Activated T-cell treated with anti-CD3 and anti-CD28 coated beads, Interleukin-2, amount 50 U/mL, for 24 hours (primary cell): ENCODE measurements at regions not wholly inside any gene's neighbourhood (a gene's known extent, or its start where the extent isn't known, plus 50 kb on each side); places are given as distances from the start of the nearest gene placed in this dataset.
"Not testable (repeated sequence)": the region's sequence is repeated elsewhere in the genome, so short reads cannot be mapped to it uniquely, and the experiment has no call there.

ENCODE experiments used
- DNase-seq: peaks from one replicate; pipeline ENCODE4 v3.0.0-alpha.2; 2020
- H3K27ac Mint-ChIP-seq: 2 replicates; pipeline ENCODE4 v1.8.0; 2020; ENCODE audit warnings: mild to moderate bottlenecking, mixed read lengths
- H3K27me3 Mint-ChIP-seq: 2 replicates; pipeline ENCODE4 v1.8.0; 2020; ENCODE audit warnings: mixed read lengths
- H3K36me3 Mint-ChIP-seq: 2 replicates; pipeline ENCODE4 v1.8.0; 2020; ENCODE audit warnings: low read depth, mixed read lengths
- H3K4me1 Mint-ChIP-seq: 2 replicates; pipeline ENCODE4 v1.8.0; 2020; ENCODE audit warnings: low read depth, mixed read lengths
- H3K4me3 Mint-ChIP-seq: 2 replicates; pipeline ENCODE4 v1.8.0; 2020; ENCODE audit warnings: mild to moderate bottlenecking, moderate library complexity, mixed read lengths
- H3K9me3 Mint-ChIP-seq: 2 replicates; pipeline ENCODE4 v1.8.0; 2020; ENCODE audit warnings: mixed read lengths

GRCh38 chr20:56748476-56749377, 119.6 kb downstream of the TFAP2C start:
- DNase-seq = no peak
- Mint-ChIP-seq H3K27me3 (peaks cover 33% of the 10 kb centered on the region), H3K4me3 (no peak overlapping the region), H3K9me3 (no peaks in the 10 kb centered on the region), H3K4me1 (no peaks in the 10 kb centered on the region), H3K36me3 (no peaks in the 10 kb centered on the region), H3K27ac (no peak overlapping the region)

- no peaks in the 10 kb centered on the region for H3K36me3 Mint-ChIP-seq
- H3K4me3 Mint-ChIP-seq = no peak overlapping the region
- no peak for DNase-seq
- no peak overlapping the region for H3K27ac Mint-ChIP-seq
- H3K27me3 Mint-ChIP-seq = peaks cover 33% of the 10 kb centered on the region
- H3K4me1 Mint-ChIP-seq = no peaks in the 10 kb centered on the region
- no peaks in the 10 kb centered on the region for H3K9me3 Mint-ChIP-seq
Measured at GRCh38 chr20:56750430-56750829, 121.3 kb downstream of the TFAP2C start.

DNA sequence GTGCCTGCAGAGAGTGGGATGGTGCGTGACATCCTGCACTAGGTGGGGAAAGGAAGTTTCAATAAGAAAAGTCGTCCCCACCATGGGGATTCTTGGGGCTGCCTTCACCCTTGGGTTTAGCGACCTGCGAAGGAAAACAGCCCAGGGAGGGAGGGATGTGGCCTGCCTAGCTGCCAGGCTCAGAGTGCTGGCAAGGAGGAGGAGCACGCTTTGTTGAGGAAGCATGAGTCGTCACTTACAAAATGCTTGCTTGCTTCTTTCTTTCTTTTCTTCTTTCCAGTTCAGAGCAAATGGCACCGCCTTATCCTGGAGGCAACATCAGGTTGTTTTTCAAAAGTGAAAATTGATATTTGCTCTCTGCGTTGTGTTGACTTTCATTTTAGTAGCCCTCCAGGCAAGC, 123.2 kb downstream of the TFAP2C start:
- no peaks in the 10 kb centered on the region for H3K4me1 Mint-ChIP-seq
- H3K4me3 Mint-ChIP-seq = no peak overlapping the region
- H3K36me3 Mint-ChIP-seq = no peaks in the 10 kb centered on the region
- no peak overlapping the region for H3K27ac Mint-ChIP-seq
- no peaks in the 10 kb centered on the region for H3K9me3 Mint-ChIP-seq
- peaks cover 33% of the 10 kb centered on the region for H3K27me3 Mint-ChIP-seq
- DNase-seq = no peak

DNA sequence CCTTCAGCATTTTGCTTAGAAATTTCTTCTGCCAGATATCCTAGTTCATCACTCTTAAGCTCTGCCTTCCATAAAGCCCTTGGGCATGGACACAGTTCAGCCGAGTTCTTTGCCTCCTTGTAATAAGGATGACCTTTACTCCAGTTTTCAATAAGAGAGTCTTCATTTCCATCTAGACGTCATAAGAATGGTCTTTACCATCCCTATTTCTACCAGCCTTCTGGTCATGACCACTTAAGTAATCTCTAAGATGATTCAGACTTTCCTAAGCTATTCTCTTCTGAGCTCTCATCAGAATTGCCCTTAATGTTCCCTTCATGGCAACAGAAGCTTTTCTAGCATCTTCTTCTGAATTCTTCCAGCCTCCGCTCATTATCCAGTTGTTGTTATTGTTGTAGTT, 126.1 kb downstream of the TFAP2C start:
- H3K27ac Mint-ChIP-seq = no peak overlapping the region
- no peak overlapping the region for H3K4me3 Mint-ChIP-seq
- H3K4me1 Mint-ChIP-seq = no peaks in the 10 kb centered on the region
- DNase-seq = no peak
- H3K27me3 Mint-ChIP-seq = peaks cover 13% of the 10 kb centered on the region
- H3K9me3 Mint-ChIP-seq = no peaks in the 10 kb centered on the region
- H3K36me3 Mint-ChIP-seq = no peaks in the 10 kb centered on the region

GRCh38 chr20:56756658-56757057, 127.6 kb downstream of the TFAP2C start:
- not testable (repeated sequence) for H3K27ac Mint-ChIP-seq, H3K4me3 Mint-ChIP-seq, H3K27me3 Mint-ChIP-seq, H3K36me3 Mint-ChIP-seq, H3K9me3 Mint-ChIP-seq, H3K4me1 Mint-ChIP-seq, DNase-seq

GRCh38 chr20:56758706-56759105, 129.6 kb downstream of the TFAP2C start:
- Mint-ChIP-seq H3K27ac (no peak overlapping the region), H3K9me3 (no peaks in the 10 kb centered on the region), H3K27me3 (no peaks in the 10 kb centered on the region), H3K4me3 (no peak overlapping the region), H3K36me3 (no peaks in the 10 kb centered on the region), H3K4me1 (no peaks in the 10 kb centered on the region)
- DNase-seq = no peak

DNA sequence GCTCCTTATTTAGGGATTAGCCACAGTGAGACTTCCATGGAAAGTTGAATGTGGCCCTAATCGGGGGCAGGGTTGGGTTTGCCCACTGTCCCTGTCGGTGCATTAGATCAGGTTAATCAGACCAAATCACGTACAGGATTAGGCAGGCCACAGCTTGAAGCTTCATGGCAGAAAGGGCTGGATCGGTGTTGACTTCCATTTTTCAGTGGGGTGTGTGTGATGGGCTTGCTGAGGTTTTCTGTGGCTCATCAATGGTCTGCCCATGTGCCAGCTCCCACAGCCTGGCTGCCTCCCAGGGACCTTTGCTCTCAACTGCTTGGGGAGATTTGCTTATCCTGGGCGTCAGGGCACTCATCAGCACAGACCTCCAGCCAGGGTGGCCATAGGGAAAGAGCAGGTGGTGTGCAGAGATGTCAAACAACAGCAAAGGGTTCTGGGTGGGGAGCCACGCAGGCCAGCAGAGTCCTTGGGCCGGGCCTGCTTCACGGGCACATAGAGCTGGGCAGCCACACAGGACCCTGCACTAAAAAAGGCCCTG, 130.7 kb downstream of the TFAP2C start:
- Mint-ChIP-seq H3K27ac (no peak overlapping the region), H3K9me3 (no peaks in the 10 kb centered on the region), H3K36me3 (no peaks in the 10 kb centered on the region), H3K27me3 (no peaks in the 10 kb centered on the region), H3K4me3 (no peak overlapping the region), H3K4me1 (no peaks in the 10 kb centered on the region)
- no peak for DNase-seq

DNA sequence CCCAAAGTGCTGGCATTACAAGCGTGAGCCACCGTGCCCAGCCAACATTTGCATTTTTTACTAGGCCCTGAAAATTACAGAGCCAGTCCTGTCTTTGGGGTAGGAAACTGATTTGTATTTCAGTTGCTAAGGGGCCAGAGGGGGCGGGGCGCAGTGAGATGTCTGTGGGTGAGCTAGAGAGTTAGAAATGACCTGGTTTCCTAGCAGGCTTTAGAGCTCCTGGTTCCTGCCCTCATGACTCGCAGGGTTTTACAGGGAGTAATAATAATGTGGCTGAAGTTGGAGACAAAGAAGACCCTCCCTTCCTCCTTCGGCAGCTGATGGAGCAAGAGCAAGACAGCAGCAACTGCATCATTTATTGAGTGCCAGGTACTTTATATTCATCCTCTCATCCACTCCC, 131.5 kb downstream of the TFAP2C start:
- Mint-ChIP-seq H3K4me3 (no peak overlapping the region), H3K4me1 (no peaks in the 10 kb centered on the region), H3K36me3 (no peaks in the 10 kb centered on the region), H3K27ac (no peak overlapping the region), H3K27me3 (no peaks in the 10 kb centered on the region), H3K9me3 (no peaks in the 10 kb centered on the region)
- DNase-seq = no peak

DNA sequence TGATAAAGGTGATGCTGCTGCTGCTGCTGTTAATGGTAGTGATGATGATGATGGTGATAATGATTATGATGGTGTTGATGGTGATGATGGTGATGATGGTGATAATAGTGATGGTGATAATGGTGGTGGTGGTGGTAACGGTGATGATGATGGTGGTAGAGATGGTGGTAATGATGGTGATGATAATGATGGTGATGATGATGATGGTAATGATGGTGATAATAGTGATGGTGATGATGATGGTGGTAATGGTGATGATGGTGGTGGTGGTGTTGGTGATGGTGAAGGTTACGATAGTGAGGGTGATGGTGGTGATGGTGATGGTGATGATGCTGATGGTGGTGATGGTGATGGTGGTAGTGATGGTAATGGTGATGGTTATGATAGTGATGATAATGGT, 132.3 kb downstream of the TFAP2C start:
- Mint-ChIP-seq H3K4me1 (no peaks in the 10 kb centered on the region), H3K27ac (no peak overlapping the region), H3K36me3 (no peaks in the 10 kb centered on the region), H3K9me3 (no peaks in the 10 kb centered on the region), H3K4me3 (no peak overlapping the region), H3K27me3 (no peaks in the 10 kb centered on the region)
- DNase-seq = no peak

DNA sequence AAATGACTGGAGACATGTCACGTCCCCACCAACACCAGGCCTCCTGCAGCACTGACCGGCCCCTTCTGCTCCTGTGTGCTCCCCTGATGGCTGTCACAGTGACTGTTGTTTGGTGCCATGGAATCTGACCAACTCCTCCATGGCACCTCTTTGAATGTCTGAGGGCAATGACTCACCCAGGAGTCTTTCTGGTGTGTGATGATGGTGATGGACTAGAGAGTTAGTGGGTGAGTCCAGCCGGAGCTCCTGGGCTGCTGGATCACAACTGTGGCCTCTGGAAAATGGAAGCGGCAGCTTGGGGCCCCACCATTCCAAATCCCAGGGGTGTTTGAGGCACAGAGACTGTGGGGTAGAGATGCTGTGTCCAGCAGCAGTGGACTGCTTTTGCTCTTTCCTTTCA, 133.3 kb downstream of the TFAP2C start:
- Mint-ChIP-seq H3K4me1 (no peaks in the 10 kb centered on the region), H3K9me3 (no peaks in the 10 kb centered on the region), H3K27me3 (no peaks in the 10 kb centered on the region), H3K36me3 (no peaks in the 10 kb centered on the region), H3K4me3 (no peak overlapping the region), H3K27ac (no peak overlapping the region)
- DNase-seq = no peak

DNA sequence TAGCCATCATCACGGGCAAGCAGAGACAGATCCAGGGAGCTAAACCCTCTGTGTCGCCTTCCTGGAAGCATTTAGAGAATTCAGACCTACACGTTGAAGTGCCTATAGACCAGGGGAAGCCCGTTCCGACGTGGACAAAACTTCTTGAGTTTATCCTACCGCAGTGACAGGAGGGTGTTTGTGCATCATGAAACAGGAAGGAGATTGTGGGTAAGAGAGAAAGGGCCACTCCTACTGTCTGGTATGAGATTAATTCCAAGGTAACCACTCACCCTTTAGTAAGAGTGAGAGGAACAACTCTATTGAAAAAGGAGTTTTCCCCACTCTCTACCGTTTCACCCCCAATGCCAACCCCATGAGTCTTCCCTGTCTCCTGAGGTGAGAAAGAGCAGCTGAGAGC, 133.7 kb downstream of the TFAP2C start:
- Mint-ChIP-seq H3K36me3 (no peaks in the 10 kb centered on the region), H3K4me3 (no peak overlapping the region), H3K4me1 (no peaks in the 10 kb centered on the region), H3K9me3 (no peaks in the 10 kb centered on the region), H3K27ac (no peak overlapping the region), H3K27me3 (no peaks in the 10 kb centered on the region)
- no peak for DNase-seq

- Mint-ChIP-seq H3K27me3 (no peaks in the 10 kb centered on the region), H3K27ac (no peak overlapping the region), H3K4me3 (no peak overlapping the region), H3K36me3 (no peaks in the 10 kb centered on the region), H3K4me1 (no peaks in the 10 kb centered on the region), H3K9me3 (no peaks in the 10 kb centered on the region)
- no peak for DNase-seq
Measured at GRCh38 chr20:56764671-56765070, 135.6 kb downstream of the TFAP2C start.

DNA sequence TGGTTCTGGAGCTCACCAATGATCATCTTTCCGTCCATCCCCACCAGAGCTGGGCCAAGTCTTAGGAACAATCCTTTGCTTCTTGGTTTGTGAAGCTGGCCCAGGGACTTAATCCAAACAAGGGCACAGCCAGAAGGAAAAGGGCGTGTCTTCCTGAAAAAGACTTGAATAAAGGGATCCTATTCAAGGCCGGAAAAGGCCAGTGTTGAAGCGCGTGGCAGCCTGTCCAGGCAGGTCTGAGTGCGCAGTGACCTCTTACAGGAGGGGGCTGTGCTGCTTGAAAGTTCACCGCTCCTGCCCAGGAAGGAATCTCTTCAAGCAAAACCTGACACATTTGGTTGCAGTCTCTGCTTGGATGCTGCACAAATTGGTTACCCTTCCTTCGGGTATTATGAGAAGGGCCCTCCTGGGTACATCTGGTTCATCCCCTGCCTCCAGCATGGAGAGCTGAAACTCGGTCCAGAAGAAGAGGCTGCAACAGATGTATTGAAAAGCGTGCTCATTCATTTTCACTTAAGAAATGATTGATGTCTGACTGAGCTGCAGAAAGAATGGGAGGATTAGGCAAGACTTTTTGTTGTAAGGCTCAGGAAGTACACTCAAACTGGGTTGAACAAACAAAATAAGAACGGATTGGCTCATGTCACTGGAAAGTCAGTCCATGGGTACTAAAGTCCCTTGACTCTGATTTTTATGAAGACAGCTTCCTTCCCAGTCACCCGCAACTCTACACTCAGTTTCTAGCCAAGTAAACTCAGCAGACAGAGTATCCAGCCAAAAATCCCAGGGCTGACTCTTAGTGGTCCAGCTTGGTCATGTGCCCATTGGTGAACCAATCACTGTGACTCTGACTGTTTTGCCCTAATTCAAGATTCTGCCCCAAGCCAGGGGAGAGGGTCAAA, 136.3 kb downstream of the TFAP2C start:
- Mint-ChIP-seq H3K4me1 (no peaks in the 10 kb centered on the region), H3K27me3 (no peaks in the 10 kb centered on the region), H3K27ac (no peak overlapping the region), H3K4me3 (no peak overlapping the region), H3K9me3 (no peaks in the 10 kb centered on the region), H3K36me3 (no peaks in the 10 kb centered on the region)
- no peak for DNase-seq

- H3K27me3 Mint-ChIP-seq = no peaks in the 10 kb centered on the region
- DNase-seq = no peak
- H3K27ac Mint-ChIP-seq = no peak overlapping the region
- H3K4me1 Mint-ChIP-seq = no peaks in the 10 kb centered on the region
- no peak overlapping the region for H3K4me3 Mint-ChIP-seq
- H3K36me3 Mint-ChIP-seq = no peaks in the 10 kb centered on the region
- H3K9me3 Mint-ChIP-seq = no peaks in the 10 kb centered on the region
Measured at GRCh38 chr20:56766528-56766927, 137.4 kb downstream of the TFAP2C start.
